ENCODE measurements at regions not wholly inside any gene's neighbourhood (a gene's known extent, or its start where the extent isn't known, plus 50 kb on each side); places are given as distances from the start of the nearest gene placed in this dataset.

GRCh38 chr1:80836505-80836904 is 964.2 kb upstream of the ADGRL2 start:
- TF ChIP-seq CTCF (IDR thresholded peaks at IDR 0.05; ENCODE audit: low read length): no peak
- TF ChIP-seq EZH2 (optimal IDR thresholded peaks at IDR 0.05; ENCODE audit: low read depth, low read length): no peak

Measured in MM.1S (cell line).